Adipocyte (in vitro differentiated cells): ENCODE measurements at regions not wholly inside any gene's neighbourhood (a gene's known extent, or its start where the extent isn't known, plus 50 kb on each side); places are given as distances from the start of the nearest gene placed in this dataset.
A peak's percentile ranks its signal among the peaks of the same experiment; 100 is the strongest.

Source experiments
- DNase-seq: peaks from one replicate; pipeline ENCODE4 v3.0.0-alpha.2; 2015; ENCODE audit warnings: low read depth
- H3K27me3 ChIP-seq: replicated peaks from 2 replicates; pipeline ENCODE4 v1.7.0; 2013; ENCODE audit warnings: mild to moderate bottlenecking, low read length, moderate library complexity; ENCODE audit not compliant: control insufficient read depth, insufficient read depth
- H3K36me3 ChIP-seq: 2 replicates; pipeline ENCODE4 v1.7.0; 2013; ENCODE audit warnings: low read length, mild to moderate bottlenecking, moderate library complexity; ENCODE audit not compliant: control insufficient read depth, insufficient read depth, severe bottlenecking
- H3K4me1 ChIP-seq: 2 replicates; pipeline ENCODE4 v1.7.0; 2013; ENCODE audit warnings: mild to moderate bottlenecking, low read length, moderate library complexity; ENCODE audit not compliant: control insufficient read depth, insufficient read depth
- H3K4me3 ChIP-seq: 2 replicates; pipeline ENCODE4 v1.7.0; 2013; ENCODE audit warnings: mild to moderate bottlenecking, low read length, moderate library complexity
- H3K9ac ChIP-seq: 2 replicates; pipeline ENCODE4 v1.7.0; 2013; ENCODE audit warnings: mild to moderate bottlenecking, low read length, moderate library complexity
- H3K9me3 ChIP-seq: 2 replicates; pipeline ENCODE4 v1.7.0; 2013; ENCODE audit warnings: mild to moderate bottlenecking, low read length, moderate library complexity; ENCODE audit not compliant: control insufficient read depth

- Histone ChIP-seq H3K36me3 (no peaks in the 10 kb centered on the region), H3K4me3 (no peak overlapping the region), H3K27me3 (no peaks in the 10 kb centered on the region), H3K4me1 (no peaks in the 10 kb centered on the region), H3K9ac (no peak overlapping the region), H3K9me3 (no peaks in the 10 kb centered on the region)
- DNase-seq, result peak; percentile 15
These were observed 89.6 kb upstream of the ITGB1 start for GRCh38 chr10:33047655-33048054.

GRCh38 chr10:33046792-33047191, 88.8 kb upstream of the ITGB1 start:
- no peak for DNase-seq
- Histone ChIP-seq H3K27me3 (no peaks in the 10 kb centered on the region), H3K4me1 (no peaks in the 10 kb centered on the region), H3K36me3 (no peaks in the 10 kb centered on the region), H3K9me3 (no peaks in the 10 kb centered on the region), H3K9ac (no peak overlapping the region), H3K4me3 (no peak overlapping the region)

GRCh38 chr10:33045421-33045820, 87.4 kb upstream of the ITGB1 start:
- H3K9ac ChIP-seq, result no peak overlapping the region
- no peaks in the 10 kb centered on the region for H3K9me3 ChIP-seq
- no peaks in the 10 kb centered on the region for H3K27me3 ChIP-seq
- H3K36me3 ChIP-seq, result no peaks in the 10 kb centered on the region
- DNase-seq, result no peak
- no peak overlapping the region for H3K4me3 ChIP-seq
- H3K4me1 ChIP-seq, result no peaks in the 10 kb centered on the region

GRCh38 chr10:33042565-33042964, 84.5 kb upstream of the ITGB1 start:
- no peaks in the 10 kb centered on the region for H3K9me3 ChIP-seq
- no peaks in the 10 kb centered on the region for H3K27me3 ChIP-seq
- no peak for DNase-seq
- H3K9ac ChIP-seq, result no peak overlapping the region
- H3K36me3 ChIP-seq, result no peaks in the 10 kb centered on the region
- H3K4me1 ChIP-seq, result no peaks in the 10 kb centered on the region
- H3K4me3 ChIP-seq, result no peak overlapping the region

- no peak overlapping the region for H3K4me3 ChIP-seq
- H3K36me3 ChIP-seq, result no peaks in the 10 kb centered on the region
- no peaks in the 10 kb centered on the region for H3K4me1 ChIP-seq
- no peaks in the 10 kb centered on the region for H3K27me3 ChIP-seq
- no peak overlapping the region for H3K9ac ChIP-seq
- no peaks in the 10 kb centered on the region for H3K9me3 ChIP-seq
- no peak for DNase-seq
These were observed 83.9 kb upstream of the ITGB1 start for GRCh38 chr10:33041783-33042437.

- H3K4me3 ChIP-seq, result no peak overlapping the region
- no peak overlapping the region for H3K9ac ChIP-seq
- H3K9me3 ChIP-seq, result no peaks in the 10 kb centered on the region
- DNase-seq, result no peak
- no peaks in the 10 kb centered on the region for H3K36me3 ChIP-seq
- no peaks in the 10 kb centered on the region for H3K27me3 ChIP-seq
- H3K4me1 ChIP-seq, result no peaks in the 10 kb centered on the region
These were observed 82.4 kb upstream of the ITGB1 start for GRCh38 chr10:33040436-33040835.

GRCh38 chr10:33039181-33039580, 81.2 kb upstream of the ITGB1 start:
- Histone ChIP-seq H3K27me3 (no peaks in the 10 kb centered on the region), H3K4me3 (no peak overlapping the region), H3K36me3 (no peaks in the 10 kb centered on the region), H3K9me3 (no peaks in the 10 kb centered on the region), H3K9ac (no peak overlapping the region), H3K4me1 (no peaks in the 10 kb centered on the region)
- DNase-seq, result no peak

- DNase-seq, result no peak
- no peak overlapping the region for H3K4me3 ChIP-seq
These were observed 80.6 kb upstream of the ITGB1 start for GRCh38 chr10:33038672-33039071.

GRCh38 chr10:33037726-33038125, 79.7 kb upstream of the ITGB1 start:
- Histone ChIP-seq H3K4me1 (peaks cover 6% of the 10 kb centered on the region), H3K36me3 (no peaks in the 10 kb centered on the region), H3K4me3 (no peak overlapping the region), H3K9ac (no peak overlapping the region), H3K9me3 (no peaks in the 10 kb centered on the region), H3K27me3 (no peaks in the 10 kb centered on the region)
- DNase-seq, result no peak

More at GRCh38 chr10:33038672-33039071, 80.6 kb upstream of the ITGB1 start:
- Histone ChIP-seq H3K27me3 (no peaks in the 10 kb centered on the region), H3K9ac (no peak overlapping the region), H3K4me1 (no peaks in the 10 kb centered on the region), H3K36me3 (no peaks in the 10 kb centered on the region), H3K9me3 (no peaks in the 10 kb centered on the region)

- Histone ChIP-seq H3K9me3 (no peaks in the 10 kb centered on the region), H3K9ac (no peak overlapping the region), H3K36me3 (no peaks in the 10 kb centered on the region), H3K4me1 (peaks cover 14% of the 10 kb centered on the region), H3K4me3 (no peak overlapping the region), H3K27me3 (no peaks in the 10 kb centered on the region)
- DNase-seq, result no peak
These were observed 78.6 kb upstream of the ITGB1 start for GRCh38 chr10:33036670-33037069.

- Histone ChIP-seq H3K36me3 (no peaks in the 10 kb centered on the region), H3K9ac (no peak overlapping the region), H3K27me3 (no peaks in the 10 kb centered on the region), H3K4me3 (no peak overlapping the region), H3K9me3 (no peaks in the 10 kb centered on the region), H3K4me1 (peaks cover 14% of the 10 kb centered on the region)
- DNase-seq, result no peak
These were observed 77.4 kb upstream of the ITGB1 start for GRCh38 chr10:33035411-33035810.

GRCh38 chr10:33034931-33035330, 76.9 kb upstream of the ITGB1 start:
- no peaks in the 10 kb centered on the region for H3K36me3 ChIP-seq

More at GRCh38 chr10:33034931-33035330, 76.9 kb upstream of the ITGB1 start:
- H3K27me3 ChIP-seq, result no peaks in the 10 kb centered on the region
- no peak overlapping the region for H3K4me3 ChIP-seq
- no peak overlapping the region for H3K9ac ChIP-seq
- DNase-seq, result no peak
- peaks cover 14% of the 10 kb centered on the region for H3K4me1 ChIP-seq
- H3K9me3 ChIP-seq, result no peaks in the 10 kb centered on the region
